NCI-H2196 (cell line): ENCODE measurements at regions not wholly inside any gene's neighbourhood (a gene's known extent, or its start where the extent isn't known, plus 50 kb on each side); places are given as distances from the start of the nearest gene placed in this dataset.

ENCODE experiments used
- DNase-seq: peaks from one replicate; lab custom pipeline; 2025; ENCODE audit not compliant: unreplicated experiment; lab: John Stamatoyannopoulos, UW

DNA sequence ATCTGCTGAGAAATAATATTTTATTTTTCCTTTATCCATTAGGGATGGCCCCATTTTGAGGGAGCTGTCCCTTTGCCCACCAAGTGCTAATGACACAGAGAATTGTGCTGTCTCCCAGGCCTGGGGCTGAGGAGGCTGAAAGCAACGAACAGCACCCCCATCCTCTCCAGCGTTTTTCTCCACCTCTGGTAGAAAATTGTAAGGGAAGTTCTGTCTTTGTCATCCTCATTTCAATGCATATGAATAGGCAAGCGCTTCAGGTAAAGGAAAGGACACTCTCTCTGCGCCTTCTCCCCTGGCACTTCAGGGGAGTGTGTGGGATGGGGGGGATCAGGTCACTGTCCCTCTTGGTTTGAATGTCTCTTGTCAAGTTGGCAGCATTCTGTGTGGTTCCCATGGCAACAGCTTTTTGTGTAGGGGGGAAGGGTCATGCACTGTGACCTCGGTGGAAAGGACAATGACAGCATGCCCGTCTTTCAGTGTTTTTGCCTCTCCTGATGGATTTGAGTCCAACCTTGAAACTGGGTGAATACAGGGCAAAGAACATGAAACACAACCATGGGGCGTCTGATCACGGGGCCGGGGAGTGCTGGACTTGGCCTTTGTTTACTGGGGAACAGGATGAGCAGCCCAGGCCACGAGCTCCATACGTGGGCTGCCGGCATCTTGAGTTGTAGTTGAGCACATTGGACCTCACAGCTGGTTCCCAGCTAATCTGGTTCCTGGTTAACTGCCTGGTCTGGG, 230.2 kb downstream of the VRK1 start:
- no peak for DNase-seq

DNA sequence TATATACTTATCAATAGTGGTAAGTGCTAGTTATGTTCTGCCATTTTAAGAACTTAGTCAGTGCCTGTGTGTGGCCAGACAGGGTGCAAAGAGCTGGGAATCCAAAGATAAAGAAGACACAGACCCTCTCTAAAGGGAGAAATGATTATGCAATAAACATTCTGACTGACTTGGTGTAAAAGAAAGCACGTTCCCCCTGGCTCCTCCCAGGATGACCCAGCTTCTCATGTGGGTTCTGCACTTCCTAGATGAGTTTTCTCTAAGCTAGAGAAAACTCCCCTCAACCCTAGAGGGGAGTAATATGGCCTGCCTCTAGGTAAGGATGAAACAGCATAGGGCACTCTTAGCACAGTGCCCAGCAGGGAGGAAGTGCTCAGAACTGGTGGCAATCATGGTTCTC, 231.2 kb downstream of the VRK1 start:
- DNase-seq = no peak

DNA sequence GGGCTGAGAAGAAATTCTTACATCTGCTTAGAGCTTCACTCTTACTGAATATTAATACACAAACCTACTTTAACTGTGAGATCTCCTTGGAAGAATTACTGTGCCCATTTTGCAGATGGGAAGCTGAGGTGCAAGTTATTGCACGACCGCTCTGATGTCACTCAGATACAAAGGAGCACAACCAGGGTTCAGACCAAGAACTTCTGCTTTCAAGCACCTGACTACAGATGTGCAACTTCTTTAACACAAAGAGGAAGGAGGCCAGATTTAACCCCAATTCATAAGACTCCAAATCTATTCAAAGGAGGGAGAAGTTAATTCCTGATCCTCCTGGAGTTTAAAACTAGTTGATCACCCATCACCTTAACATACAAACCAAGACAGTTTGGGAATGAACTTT, 232.6 kb downstream of the VRK1 start:
- no peak for DNase-seq

- no peak for DNase-seq
Measured at GRCh38 chr14:97031530-97031929, 234.3 kb downstream of the VRK1 start.

DNA sequence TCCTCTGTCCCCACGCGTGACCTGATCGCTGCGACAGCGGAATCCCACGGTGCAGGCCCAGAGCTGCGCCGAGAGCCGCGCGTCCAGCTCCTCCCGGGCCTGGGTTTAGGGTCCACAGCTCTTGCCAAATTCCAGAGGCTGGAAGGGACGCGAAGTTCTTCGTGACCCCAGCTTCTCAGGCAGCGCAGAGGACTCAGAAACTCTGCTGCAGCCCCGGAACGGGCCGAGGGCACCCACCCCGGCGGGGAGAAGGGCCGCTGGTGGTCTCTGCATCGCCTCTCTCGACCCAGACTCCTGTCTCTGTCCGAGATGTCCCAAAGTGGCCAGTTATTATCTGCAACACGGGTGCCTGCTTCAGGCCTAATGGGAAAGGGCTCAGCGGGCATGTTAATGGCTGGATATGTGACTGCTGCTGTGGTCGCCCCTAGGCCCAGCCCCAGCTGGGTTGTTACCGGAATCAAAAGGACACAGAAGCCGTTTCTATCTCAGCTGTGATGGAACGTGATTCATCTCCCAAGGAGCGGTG, 236.4 kb downstream of the VRK1 start:
- no peak for DNase-seq

GRCh38 chr14:97036086-97036852, 239.1 kb downstream of the VRK1 start:
- DNase-seq = no peak

- no peak for DNase-seq
Measured at GRCh38 chr14:97039717-97040363, 242.7 kb downstream of the VRK1 start.

DNA sequence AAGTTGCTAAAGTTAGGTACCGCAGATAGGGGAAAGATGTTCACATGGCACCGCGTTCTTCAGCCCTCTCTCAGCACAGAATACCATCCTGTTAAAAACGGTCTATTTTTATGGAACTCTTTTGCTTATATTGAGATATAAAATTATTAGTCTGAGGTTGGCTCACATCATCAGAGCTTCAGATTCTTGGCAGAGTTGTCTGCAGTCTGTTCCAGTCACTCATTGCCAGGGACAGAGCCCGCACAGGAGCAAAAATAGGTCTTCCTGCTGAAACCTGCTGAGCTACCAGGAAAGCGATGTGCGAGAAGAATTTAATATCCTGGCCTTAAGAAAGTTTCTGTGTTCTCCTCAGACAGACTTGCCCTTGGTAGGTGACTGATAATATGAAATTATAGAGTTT, 249.8 kb downstream of the VRK1 start:
- no peak for DNase-seq

DNA sequence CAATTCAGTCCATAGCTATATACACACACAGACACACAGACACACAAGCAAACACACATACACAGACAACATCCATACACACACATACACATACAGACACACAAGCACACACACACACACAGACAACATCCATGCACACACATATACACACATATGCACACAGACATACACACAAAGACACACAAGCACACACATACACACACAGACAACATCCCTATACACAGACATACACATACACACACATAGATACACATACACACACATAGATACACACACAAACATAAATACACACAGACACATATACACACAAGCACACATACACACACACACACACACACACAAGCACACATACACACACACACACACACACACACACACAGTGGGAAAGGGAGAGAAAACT, 254.8 kb downstream of the VRK1 start:
- DNase-seq = no peak

DNA sequence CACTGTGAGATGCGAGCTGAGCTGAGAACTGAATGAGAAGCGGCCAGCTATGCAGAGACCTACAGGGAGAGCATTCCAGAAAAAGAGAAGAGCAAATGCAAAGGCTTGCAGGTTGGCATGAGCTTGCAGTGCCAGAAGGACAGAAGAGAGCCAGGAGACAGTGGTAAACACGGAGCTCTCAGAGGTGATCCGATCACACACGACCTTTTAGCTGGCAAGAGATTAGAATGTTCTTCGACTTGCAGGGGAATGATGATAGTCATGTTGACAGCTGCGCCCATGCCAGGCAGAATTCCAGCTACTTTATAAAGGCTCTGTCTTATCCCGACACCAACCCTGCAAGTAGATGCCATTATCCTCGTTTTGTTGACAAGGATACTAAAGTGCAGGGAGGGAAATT, 256.8 kb downstream of the VRK1 start:
- DNase-seq = no peak

- DNase-seq = no peak
Measured at GRCh38 chr14:97055355-97055754, 258.2 kb downstream of the VRK1 start.

- DNase-seq = no peak
Measured at GRCh38 chr14:97056086-97056485, 258.9 kb downstream of the VRK1 start.

- no peak for DNase-seq
Measured at GRCh38 chr14:97057238-97058073, 260.3 kb downstream of the VRK1 start.

- no peak for DNase-seq
Measured at GRCh38 chr14:97058074-97058467, 260.9 kb downstream of the VRK1 start.

DNA sequence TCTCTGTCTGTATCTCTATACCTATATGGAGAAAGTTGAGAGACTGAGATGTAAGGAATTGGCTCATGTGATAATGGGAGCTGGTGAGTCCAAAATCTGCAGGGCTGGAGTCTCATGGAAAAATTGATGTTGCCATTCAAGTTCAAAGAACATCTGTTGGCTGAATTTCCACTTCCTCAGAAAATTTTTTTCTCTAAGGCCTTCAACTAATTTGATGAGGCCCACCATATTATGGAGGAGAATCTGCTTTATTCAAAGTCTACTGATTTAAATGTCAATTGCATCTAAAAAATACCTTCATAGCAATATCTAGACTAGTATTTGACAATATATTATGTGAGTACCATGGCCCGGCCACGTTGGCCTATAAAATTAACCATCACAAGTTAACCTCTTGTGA, 261.4 kb downstream of the VRK1 start:
- no peak for DNase-seq

GRCh38 chr14:97061198-97061597, 264.0 kb downstream of the VRK1 start:
- no peak for DNase-seq

GRCh38 chr14:97061714-97062113, 264.5 kb downstream of the VRK1 start:
- DNase-seq = no peak

DNA sequence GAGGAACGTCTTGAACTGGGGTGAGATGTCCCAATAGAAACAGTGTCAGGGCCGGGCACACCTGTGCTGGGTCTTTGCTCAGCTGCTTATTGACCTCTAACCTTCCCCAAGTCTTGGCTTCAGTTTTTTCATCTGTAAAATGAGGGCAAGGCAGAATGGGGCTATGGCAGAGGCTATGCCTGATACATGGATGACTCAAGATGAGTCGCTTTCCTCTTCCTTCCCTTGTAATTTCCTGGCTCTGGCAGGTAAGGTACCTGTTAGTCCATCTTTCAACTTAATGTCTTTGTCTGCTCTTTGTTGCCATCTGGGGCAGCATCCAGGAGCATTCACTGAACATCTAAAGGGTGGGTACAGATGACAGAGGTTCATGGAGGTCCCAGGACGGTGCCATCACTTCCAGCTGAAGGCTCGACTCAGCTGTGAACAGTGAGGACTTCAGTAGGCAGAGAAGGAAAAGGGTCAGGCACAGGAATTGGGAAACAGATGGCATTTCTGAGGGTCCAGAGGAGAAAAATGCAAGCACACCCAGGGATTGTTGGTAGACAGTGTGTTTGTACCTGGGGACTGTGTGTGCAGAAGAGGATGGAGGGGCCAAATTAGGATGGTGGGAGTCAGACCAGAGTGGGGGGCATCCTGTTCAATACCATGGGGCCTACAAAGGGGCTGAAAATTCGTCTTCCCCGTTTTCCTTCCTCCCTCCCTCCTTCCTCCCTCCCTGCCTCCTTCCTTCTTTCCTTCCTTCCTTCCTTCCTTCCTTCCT, 268.3 kb downstream of the VRK1 start:
- no peak for DNase-seq

GRCh38 chr14:97066068-97066899, 269.1 kb downstream of the VRK1 start:
- no peak for DNase-seq
